Activated effector memory CD4-positive, alpha-beta T cell treated with anti-CD3 and anti-CD28 coated beads, Interleukin-2, amount 50 U/mL, for 16 hours (primary cell): ENCODE measurements at regions not wholly inside any gene's neighbourhood (a gene's known extent, or its start where the extent isn't known, plus 50 kb on each side); places are given as distances from the start of the nearest gene placed in this dataset.
"Not testable (repeated sequence)": the region's sequence is repeated elsewhere in the genome, so short reads cannot be mapped to it uniquely, and the experiment has no call there.

Source experiments
- DNase-seq: peaks from one replicate; pipeline ENCODE4 v3.0.0-alpha.2; 2020

DNA sequence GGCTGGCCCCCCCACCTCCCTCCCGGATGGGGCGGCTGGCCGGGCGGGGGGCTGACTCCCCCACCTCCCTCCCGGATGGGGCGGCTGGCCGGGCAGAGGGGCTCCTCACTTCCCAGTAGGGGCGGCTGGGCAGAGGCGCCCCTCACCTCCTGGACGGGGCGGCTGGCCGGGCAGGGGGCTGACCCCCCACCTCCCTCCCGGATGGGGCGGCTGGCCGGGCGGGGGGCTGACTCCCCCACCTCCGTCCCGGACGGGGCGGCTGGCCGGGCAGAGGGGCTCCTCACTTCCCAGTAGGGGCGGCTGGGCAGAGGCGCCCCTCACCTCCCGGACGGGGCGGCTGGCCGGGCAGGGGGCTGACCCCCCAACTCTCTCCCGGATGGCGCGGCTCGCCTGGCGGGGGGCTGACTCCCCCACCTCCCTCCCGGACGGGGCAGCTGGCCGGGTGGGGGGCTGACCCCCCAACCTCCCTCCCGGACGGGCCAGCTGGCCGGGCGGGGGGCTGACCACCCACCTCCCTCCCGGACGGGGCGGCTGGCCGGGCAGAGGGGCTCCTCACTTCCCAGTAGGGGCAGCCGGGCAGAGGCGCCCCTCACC lies 194.1 kb upstream of the GRIA1 start:
- DNase-seq, result not testable (repeated sequence)

- DNase-seq, result no peak
Observed at GRCh38 chr5:153299891-153300290, 190.6 kb upstream of the GRIA1 start.

- no peak for DNase-seq
Observed at GRCh38 chr5:153308282-153308681, 182.2 kb upstream of the GRIA1 start.

DNA sequence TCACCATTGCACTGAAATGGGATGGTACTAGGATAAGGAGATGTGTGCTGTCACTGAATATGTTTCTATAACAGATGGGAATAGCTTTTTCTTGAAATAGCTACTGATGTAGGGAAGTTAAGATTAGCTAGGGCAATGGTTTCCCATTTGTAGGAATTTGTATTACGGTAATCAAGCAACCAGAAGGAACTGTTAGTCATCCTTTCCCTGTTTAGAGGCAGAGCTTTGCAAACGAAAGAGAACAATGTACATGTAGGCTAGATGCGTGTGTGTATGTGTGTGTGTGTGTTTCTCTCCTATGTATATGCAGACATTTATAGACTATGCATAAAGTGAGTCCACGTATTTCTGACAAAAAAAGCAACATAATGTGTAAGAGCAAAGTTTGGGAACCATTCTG lies 171.9 kb upstream of the GRIA1 start:
- no peak for DNase-seq

- DNase-seq, result no peak
Observed at GRCh38 chr5:153321478-153321877, 169.0 kb upstream of the GRIA1 start.

DNA sequence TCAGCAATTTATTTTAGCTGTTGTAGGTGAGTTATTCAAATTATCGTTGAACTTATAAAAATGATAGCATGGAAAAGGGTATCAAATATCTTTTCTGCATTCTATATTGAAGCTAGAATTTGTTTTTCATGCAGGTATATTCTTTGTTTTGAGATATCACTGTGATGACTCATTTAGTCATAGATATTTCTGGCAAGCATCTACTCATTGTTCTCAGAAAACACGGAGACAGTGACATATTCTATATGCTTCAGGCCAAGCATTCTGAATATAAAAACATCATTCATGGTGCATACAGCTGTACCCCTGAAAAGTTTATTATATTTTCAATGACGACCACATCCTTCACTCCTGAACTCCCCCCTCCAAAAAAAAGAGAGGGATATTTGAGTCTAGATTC lies 150.3 kb upstream of the GRIA1 start:
- DNase-seq, result no peak

DNA sequence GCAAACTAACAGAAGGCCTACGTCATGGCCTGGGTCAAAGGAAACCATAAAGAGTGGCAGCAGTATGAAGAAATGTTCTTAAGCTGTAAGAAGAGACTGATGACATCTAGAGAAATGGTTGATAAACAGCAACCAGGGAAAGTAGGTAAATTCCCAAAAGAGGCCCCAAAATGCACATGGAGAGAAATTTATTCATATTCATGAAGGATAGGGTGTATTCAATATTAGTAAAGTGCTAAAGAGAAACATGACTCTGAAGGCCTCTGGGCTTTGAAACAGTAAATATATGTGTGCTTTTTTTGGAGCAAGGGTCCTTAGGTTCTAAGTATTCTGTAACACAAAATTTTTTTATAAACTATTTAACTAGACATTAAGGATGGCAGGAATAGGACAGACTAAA lies 149.7 kb upstream of the GRIA1 start:
- DNase-seq, result no peak

DNA sequence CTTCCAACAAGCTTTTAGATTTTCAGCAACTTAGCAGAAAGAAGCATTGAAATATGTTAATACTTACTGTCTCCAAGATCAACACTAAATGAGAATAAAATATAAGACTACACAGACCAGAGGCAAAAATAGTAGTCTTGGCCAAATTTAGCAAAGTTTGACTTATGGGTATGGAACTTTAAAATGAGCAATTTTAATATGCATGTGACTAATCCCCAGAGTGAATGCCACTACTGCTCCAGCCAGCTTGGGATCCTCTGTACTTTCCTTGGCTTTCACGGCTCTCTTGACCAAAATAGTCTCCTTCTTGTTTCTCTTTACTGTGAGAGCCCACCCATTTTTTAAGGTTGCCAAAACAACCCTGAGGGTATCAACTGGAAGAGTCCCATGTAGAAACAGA lies 148.0 kb upstream of the GRIA1 start:
- DNase-seq, result no peak

GRCh38 chr5:153347611-153348010 lies 142.9 kb upstream of the GRIA1 start:
- no peak for DNase-seq

DNA sequence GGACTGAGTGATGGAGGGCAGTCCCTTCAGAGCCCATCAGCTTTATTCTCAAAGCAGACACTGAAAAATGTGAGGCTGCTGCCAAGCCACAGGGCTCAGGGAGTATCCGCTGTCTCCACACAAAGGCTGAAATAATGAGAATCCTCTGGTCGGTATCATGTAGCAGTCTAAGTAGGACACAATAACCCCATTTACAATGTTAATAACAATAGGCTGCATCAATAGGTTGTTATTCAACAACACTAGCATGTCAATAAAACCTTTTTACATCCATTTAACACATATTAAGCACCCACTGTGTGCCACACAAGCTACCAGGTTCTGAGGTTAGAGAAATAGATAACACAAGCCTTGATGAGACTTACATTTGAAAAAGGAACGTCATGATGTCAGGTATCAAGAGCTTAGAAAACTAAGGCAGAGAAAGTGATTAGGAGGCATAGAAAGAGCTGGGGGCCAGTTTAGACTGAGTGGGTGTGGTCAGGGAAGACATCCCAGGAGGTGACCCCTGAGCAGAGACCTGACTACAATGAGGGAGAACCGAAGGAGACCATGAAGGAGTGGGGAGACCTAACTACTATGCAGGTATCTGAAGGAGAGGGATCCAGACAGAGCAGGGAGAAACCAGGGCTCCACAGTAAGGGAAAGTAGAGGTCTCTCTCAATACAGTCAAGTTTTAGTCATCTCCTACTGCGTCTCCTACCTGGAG lies 140.1 kb upstream of the GRIA1 start:
- no peak for DNase-seq

DNA sequence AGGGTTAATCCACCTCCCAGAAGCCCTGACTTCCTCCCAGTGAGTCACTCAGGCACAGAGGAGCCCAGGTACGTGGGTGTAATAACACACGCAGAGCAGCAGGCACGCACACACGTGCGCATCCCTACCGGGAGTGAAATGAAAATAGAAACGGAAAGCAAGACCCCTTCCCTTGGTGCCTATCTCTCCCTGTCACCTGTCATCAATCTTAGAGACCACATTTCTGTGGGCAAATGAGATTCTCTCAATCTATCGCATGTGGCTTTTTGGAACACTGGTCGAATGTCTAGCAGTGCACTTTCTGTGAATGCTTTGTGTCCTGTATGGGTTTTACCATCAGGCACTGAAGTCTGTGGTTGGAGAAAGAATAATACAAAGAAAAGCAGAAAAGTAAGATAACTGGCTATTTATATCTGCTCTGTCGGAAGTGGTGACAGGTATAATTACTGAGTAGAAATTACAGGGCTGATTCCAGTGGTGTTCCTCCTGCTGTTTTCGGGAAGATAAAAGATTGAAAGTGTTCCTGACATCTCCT lies 137.7 kb upstream of the GRIA1 start:
- DNase-seq, result no peak

DNA sequence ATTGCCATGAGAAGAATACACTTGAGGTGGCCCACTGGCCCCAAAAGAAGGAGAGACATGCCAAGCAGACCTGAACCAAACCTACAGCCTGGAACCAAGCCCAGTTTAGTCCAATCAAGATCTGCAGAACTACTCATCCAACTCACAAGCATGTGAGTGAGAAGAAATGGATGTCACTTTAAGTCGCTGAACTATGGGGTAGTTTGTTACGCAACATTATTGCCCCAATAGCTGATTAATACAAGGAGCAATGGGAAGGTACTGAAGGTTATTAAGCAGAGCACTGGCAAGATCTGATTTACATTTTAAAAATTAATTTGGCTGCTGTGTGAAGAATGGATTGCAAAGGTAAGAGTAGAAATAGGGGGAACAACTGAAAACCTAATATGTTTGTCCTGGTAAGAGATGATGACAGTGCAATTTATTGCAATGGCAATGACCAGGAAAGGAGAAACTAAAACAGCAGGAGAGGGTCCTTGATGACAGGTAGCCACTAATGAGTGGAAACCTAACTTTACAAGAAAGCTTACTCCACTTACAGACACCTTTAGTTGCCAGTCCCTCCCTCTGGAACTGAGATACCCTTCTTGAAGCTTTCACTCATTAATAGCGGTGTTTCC lies 132.9 kb upstream of the GRIA1 start:
- no peak for DNase-seq

GRCh38 chr5:153358315-153358976 lies 132.0 kb upstream of the GRIA1 start:
- no peak for DNase-seq

DNA sequence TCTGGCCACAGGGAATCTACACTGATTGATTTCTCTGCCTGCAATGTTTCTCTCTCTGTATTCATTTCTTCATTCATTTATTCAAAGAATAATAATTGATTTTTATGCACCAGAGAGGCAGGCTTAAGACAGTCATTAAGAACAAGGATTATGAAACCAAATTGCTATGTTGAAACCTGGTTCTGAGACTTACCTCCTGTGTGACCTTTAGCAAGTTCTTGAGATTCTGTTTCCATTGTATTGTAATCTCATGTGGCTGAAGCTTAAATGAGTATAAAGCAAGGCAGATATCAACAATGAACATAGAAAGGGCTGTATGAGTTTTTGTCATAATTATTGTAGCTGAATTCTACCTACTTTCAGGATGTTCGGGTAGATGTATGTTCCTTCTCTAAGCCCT lies 129.6 kb upstream of the GRIA1 start:
- DNase-seq, result no peak

GRCh38 chr5:153361735-153362409 lies 128.6 kb upstream of the GRIA1 start:
- no peak for DNase-seq

DNA sequence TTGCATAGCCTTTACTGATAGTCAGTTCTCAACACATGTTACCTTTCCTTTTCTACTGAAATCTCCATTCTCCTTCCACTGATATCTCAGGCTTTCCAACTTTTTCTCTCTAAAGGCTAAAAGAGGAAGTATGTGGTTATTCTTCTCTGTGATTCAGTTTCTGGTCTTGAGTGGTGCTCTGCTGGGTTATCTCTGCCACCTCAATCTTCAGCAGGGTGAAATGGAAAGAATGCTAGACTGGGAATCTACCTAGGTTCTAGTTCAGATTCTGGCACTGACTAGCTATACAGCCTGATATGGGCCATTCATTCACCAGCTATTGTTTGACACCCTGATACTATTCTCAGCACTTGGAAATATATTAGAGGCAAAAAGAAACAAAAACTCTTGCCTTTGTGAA lies 124.9 kb upstream of the GRIA1 start:
- DNase-seq, result no peak

- no peak for DNase-seq
Observed at GRCh38 chr5:153367466-153367865, 123.0 kb upstream of the GRIA1 start.

DNA sequence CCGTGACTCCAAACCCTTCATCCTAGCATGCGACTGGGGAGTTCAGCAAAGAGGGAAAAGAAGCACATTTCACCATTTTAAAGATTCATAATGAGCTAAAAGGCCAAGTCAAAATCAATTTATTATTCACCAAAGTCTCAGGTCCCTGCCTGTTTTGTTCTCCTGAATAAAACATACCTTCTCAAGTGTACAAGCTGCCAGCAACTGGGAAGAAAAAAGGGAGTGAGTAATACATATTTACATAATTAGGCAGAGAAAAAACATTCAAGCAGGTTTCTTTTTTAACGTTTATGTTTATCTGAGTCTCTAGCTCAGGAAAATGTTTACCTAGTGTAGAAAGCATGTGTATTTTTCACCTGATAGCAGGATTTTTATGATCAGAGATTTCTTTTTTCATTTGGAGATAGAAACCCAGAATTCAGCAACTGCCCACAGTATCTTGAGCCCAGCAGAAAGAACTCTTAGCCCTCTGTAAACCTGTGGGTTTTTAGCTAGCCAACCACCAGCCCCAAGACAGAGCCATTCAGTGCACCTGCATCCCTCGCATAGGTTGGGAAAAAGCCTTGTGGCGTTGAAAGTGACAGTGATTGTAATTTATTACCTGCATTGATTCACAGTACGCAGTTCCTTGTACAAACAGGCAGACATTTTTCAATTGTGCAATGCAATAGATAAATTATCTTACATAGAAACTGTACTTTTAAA lies 117.9 kb upstream of the GRIA1 start:
- no peak for DNase-seq

- DNase-seq, result no peak
Observed at GRCh38 chr5:153373130-153373498, 117.4 kb upstream of the GRIA1 start.

GRCh38 chr5:153381630-153382029 lies 108.8 kb upstream of the GRIA1 start:
- not testable (repeated sequence) for DNase-seq

DNA sequence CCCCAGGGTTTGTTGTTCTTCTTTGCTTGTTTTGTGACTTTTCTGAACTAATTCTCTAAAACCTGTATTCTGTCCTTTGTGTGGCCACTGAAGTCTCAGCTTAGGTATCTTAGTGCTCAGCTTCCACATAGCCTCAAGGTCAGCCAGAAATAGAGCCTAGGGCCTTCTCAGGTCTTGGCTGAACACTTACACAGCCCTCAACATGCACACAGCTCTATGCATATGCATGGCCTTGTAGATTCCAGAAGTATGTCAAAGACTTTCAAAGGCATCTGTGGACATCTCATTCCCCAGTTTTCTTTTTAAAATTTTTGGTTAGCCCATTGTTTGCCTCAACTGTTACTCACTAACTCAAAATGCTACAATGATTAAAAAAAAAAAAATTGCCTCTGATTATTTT lies 99.9 kb upstream of the GRIA1 start:
- no peak for DNase-seq

DNA sequence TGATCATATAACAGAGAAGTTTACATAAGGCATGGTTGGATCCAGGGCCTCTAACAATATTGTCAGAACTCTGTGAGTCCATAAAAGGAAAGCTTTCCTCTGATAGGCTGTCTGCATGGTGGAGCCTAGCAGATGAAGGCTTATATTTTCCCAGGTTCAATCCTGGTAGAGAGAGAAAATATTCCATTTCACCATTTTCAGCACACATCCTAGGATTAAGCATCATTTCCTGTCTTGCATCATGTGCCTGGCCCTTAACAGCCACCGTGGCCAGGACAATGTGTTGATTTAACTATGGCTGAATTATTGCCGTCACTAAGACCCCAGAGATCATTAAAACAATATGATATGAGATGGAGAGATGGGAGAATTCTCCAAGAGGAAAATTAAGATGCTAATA lies 90.9 kb upstream of the GRIA1 start:
- no peak for DNase-seq

DNA sequence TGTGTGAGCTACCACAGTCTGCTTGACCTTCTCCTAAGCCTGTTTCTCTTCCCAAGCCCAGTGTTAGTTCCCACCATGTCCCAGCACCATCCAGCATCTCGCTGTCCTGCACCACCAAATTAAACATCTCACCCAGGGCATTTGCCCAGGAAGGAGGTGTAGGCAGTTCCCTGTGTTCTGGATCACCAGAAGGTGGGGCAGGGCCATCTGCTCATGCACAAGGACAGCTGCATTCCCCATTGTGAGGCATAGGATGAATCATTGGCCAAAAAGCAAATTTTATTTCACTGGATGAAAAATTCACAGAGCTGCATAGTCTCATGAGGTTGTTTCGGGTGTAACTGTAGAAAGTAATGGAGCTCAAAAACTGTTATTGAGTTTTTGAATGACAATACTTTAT lies 89.5 kb upstream of the GRIA1 start:
- no peak for DNase-seq
